ENCODE measurements at regions not wholly inside any gene's neighbourhood (a gene's known extent, or its start where the extent isn't known, plus 50 kb on each side); places are given as distances from the start of the nearest gene placed in this dataset.

DNA sequence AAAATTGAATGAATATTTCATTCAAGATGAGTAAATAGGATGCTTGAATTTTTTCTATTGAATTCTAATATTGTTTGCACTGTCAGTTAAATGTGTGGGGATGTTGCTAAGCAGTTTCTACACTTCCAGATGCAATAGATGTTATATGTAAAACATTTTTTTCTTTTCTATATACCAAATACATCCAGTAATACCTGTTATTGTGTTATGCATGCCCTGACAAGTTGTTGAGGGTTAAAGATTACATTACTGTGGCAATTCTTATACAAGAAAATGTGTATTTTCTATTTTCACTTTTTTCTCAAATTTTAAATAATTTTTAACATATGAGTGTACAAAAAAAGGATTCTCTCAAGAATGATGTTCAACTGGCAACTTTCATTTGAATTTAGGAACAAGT, 713.9 kb downstream of the GATA3 start:
- intact Hi-C loops (cut with DNase I): no loop called here
- DNase-seq (ENCODE audit: low spot score): no peak

DNA sequence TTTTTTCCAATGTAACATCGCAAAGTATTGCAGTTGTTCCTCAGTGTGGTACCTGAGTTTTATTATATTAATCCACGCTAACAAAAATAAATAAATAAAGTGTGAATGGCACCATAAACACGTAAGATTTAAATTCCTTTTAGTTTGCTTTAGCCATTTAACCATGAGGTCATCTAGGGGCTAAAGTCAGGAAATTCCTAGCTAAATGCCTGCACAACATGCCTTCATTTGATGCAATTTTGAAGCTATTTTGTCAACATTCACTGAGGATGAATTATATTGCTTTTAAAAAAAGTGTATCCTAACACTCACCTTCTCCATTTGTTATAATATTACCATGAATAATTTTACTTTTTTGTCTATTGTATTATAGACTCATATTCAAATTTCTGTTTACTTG, 714.4 kb downstream of the GATA3 start:
- no peak for DNase-seq (ENCODE audit: low spot score)
- intact Hi-C loops (cut with DNase I): no loop called here

GRCh38 chr10:8776926-8777622, 722.6 kb downstream of the GATA3 start:
- intact Hi-C loops (cut with DNase I): no loop called here
- DNase-seq (ENCODE audit: low spot score): no peak

- intact Hi-C loops (cut with DNase I): no loop called here
- no peak for DNase-seq (ENCODE audit: low spot score)
These were observed 724.2 kb downstream of the GATA3 start for GRCh38 chr10:8778713-8779112.

DNA sequence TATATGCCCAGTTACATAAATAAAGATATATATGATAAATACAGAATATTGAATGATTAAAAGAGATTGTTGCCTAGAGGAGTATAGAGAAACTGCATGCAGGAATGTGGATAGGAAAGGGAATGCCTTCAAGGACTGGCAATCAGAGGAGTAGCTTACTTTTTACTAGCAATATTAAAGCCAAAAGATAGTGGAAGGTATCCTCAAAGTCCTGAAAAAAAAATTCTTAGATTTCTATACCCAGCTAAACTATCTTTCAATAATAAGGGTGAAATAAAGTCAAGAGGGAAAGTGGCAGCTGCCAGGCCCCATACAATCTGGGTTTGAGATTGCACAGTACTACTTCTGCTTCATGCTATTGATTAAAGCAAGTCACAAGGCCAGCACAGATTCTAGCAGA, 733.2 kb downstream of the GATA3 start:
- intact Hi-C loops (cut with DNase I): no loop called here
- DNase-seq (ENCODE audit: low spot score): no peak

- DNase-seq (ENCODE audit: low spot score): no peak
- intact Hi-C loops (cut with DNase I): no loop called here
These were observed 735.9 kb downstream of the GATA3 start for GRCh38 chr10:8790390-8790789.

GRCh38 chr10:8794860-8795259, 740.4 kb downstream of the GATA3 start:
- intact Hi-C loops (cut with DNase I): no loop called here
- no peak for DNase-seq (ENCODE audit: low spot score)

DNA sequence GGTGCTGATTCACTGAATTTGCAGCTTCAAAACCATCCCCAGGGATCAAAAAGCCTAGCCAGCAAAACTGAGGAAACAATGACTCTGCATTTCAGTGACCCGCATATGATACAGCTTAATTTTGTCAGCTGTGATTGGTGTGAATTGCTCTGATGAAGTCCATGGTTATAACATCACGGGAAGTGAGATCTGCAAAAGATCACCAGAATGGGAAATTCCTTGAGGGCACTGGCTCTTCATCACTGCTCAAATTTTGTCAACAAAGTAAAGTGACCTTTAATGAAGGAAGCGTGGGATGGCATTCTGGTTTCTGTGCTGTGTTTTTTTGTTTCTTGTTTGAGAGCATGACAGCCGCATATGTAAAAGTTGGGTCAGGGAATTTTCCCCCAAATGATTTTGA, 745.9 kb downstream of the GATA3 start:
- DNase-seq (ENCODE audit: low spot score): no peak
- intact Hi-C loops (cut with DNase I): no loop called here

DNA sequence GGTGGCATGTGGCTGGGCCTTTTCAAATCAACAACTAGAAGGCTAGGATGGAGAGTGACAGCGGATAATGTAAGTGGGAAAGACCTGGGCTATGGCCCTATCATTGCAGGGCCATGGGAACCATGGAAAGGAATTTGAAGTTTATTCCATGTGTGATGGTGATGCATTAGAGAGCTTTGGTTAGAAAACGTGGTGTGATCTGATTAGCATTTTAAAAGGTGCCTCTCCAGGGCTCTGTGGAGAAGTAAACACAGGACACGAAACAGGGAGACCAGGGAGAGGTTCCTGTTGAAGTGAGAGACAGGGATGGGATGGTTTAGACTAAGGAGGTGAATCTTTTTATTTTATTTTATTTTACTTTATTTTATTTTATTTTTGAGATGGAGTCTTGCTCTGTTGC, 749.5 kb downstream of the GATA3 start:
- intact Hi-C loops (cut with DNase I): no loop called here
- DNase-seq (ENCODE audit: low spot score): no peak

DNA sequence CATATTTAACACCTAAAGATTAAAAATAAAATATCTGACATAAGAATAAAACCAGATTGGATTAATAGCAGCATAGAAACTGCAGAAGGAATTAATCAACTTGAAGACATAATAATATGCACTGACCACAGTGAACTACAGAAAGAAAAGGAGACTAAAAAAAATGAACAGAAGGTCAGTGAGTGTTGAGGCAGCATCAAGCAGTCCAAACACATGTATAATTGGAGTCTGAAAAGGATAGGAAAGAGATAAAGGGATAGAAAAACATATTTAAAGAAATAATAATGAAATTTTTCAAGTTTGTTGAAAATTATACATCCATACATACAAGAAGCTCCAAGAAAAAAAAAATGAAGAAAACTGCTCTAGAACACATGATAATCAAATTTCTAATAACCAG, 756.2 kb downstream of the GATA3 start:
- no peak for DNase-seq (ENCODE audit: low spot score)
- intact Hi-C loops (cut with DNase I): no loop called here

DNA sequence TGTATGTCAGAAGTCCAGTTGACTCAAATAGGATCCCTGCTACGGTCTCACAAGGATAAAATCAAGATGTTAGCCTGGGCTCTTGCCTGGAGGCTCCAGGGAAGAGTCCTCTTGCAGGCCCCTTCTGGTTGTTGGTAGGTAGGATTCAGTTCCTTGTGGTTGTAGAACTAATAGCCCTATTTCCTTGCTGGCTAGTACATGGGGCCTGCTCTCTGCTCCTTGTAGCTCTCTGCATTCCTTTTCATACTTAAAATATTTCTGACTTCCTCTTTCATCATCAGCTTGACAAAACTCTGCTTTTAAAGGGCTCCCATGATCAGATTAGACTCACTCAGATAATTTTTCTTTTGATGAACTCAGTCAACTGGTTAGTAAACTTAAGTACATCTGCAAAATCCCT, 756.7 kb downstream of the GATA3 start:
- intact Hi-C loops (cut with DNase I): no loop called here

GRCh38 chr10:8815969-8816368, 761.5 kb downstream of the GATA3 start:
- intact Hi-C loops (cut with DNase I): no loop called here
- no peak for DNase-seq (ENCODE audit: low spot score)

More for the DNA sequence above, 756.7 kb downstream of the GATA3 start:
- no peak for DNase-seq (ENCODE audit: low spot score)

DNA sequence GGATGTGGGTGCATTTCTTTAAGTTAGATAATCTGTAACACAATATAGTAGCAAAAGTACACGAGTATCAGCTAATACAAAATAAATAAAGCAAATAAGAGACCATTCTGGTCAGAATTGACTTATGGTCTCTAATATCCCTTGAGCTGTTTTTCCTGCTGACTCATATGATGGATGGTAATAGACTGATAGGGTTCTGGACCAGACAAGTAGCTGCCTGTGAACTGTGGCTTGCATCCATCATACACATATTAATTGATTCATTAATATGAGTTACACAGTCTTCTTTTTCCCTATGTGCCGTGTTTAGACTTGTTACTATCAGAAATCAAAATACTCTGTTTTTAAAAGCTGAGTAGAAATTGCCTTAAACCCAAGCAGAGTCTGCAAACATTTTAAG, 762.8 kb downstream of the GATA3 start:
- intact Hi-C loops (cut with DNase I): no loop called here
- DNase-seq (ENCODE audit: low spot score): no peak

DNA sequence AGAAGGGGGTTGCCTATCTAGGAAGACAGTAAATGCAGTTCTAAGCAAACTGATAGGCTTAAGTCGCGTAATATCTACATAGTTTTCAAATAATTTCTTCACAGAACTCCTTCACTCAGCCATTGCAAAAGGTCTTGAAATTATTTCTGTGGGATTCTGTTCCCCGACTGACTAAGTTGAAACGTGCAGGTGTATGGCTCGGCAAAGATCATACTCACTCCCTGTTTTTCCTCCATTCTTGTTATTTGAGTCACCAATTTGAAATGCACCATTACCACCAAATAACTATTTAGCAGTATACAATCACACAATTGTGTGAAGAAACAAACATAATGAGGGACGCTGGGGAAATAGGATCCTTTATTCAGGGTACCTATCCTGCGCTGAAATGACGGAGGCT, 771.1 kb downstream of the GATA3 start:
- intact Hi-C loops (cut with DNase I): no loop called here
- no peak for DNase-seq (ENCODE audit: low spot score)

- no peak for DNase-seq (ENCODE audit: low spot score)
- intact Hi-C loops (cut with DNase I): no loop called here
These were observed 775.1 kb downstream of the GATA3 start for GRCh38 chr10:8829592-8829991.

GRCh38 chr10:8830048-8830447, 775.6 kb downstream of the GATA3 start:
- DNase-seq (ENCODE audit: low spot score): no peak
- intact Hi-C loops (cut with DNase I): no loop called here

DNA sequence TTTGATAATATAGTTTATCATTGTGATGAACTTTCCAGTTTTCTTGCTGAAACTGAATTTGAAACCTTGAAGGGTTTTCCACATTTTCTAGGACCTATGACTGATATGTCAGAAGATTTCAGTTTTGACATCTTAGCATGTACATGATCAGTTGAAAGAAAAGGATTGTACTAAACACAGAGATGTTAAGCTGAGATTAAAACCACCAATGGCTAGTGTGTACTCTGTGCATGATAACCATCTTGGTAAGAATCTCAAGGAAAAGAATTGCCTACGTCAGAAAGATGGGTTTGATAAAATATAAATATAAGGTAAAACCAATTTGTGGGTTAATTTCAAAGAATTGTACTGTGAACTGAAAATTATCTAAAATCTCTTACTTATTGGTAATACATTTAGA, 776.4 kb downstream of the GATA3 start:
- intact Hi-C loops (cut with DNase I): no loop called here
- no peak for DNase-seq (ENCODE audit: low spot score)

- intact Hi-C loops (cut with DNase I): no loop called here
- no peak for DNase-seq (ENCODE audit: low spot score)
These were observed 781.1 kb downstream of the GATA3 start for GRCh38 chr10:8835453-8836167.

GRCh38 chr10:8840356-8840755, 785.9 kb downstream of the GATA3 start:
- intact Hi-C loops (cut with DNase I): no loop called here
- DNase-seq (ENCODE audit: low spot score): no peak

GRCh38 chr10:8844141-8844540, 789.7 kb downstream of the GATA3 start:
- no peak for DNase-seq (ENCODE audit: low spot score)
- intact Hi-C loops (cut with DNase I): no loop called here

GRCh38 chr10:8852546-8852945, 798.1 kb downstream of the GATA3 start:
- intact Hi-C loops (cut with DNase I): no loop called here
- DNase-seq (ENCODE audit: low spot score): no peak

- intact Hi-C loops (cut with DNase I): no loop called here
- no peak for DNase-seq (ENCODE audit: low spot score)
These were observed 798.6 kb downstream of the GATA3 start for GRCh38 chr10:8853048-8853447.

Measured in cardiac septum (tissue), 1 donor.